ENCODE measurements at regions not wholly inside any gene's neighbourhood (a gene's known extent, or its start where the extent isn't known, plus 50 kb on each side); places are given as distances from the start of the nearest gene placed in this dataset.
"Not testable (repeated sequence)": the region's sequence is repeated elsewhere in the genome, so short reads cannot be mapped to it uniquely, and the experiment has no call there.

- intact Hi-C loops (cut with DNase I): no loop called here
- Histone ChIP-seq H3K27me3 (no peaks in the 10 kb centered on the region), H3K27ac (no peak overlapping the region), H3K9me3 (no peaks in the 10 kb centered on the region), H3K36me3 (no peaks in the 10 kb centered on the region), H3K4me1 (no peaks in the 10 kb centered on the region), H3K4me3 (no peak overlapping the region)
- WGBS (ENCODE audit: insufficient coverage, low coverage, low lambda C conversion rate, missing lambda C conversion rate): 47% methylated on average over 4 of the region's 5 CpGs
- DNase-seq (no peak), ATAC-seq (no peak)
- TF ChIP-seq CTCF (IDR thresholded peaks at IDR 0.05): no peak
Observed at GRCh38 chr9:73441890-73442818, 290.5 kb downstream of the ANXA1 start.

- ATAC-seq: no peak
- no peak for TF ChIP-seq POLR2A (IDR thresholded peaks at IDR 0.05)
- Histone ChIP-seq H3K27me3 (no peaks in the 10 kb centered on the region), H3K36me3 (no peaks in the 10 kb centered on the region), H3K9me3 (no peaks in the 10 kb centered on the region), H3K4me1 (no peaks in the 10 kb centered on the region), H3K27ac (no peak overlapping the region), H3K4me3 (no peak overlapping the region)
- no peak for DNase-seq
- WGBS (ENCODE audit: insufficient coverage, low coverage, low lambda C conversion rate, missing lambda C conversion rate): 24% methylated on average over 1 of the region's 1 CpG
- intact Hi-C loops (cut with DNase I): no loop called here
Observed at GRCh38 chr9:73444821-73445220, 293.2 kb downstream of the ANXA1 start.

- intact Hi-C loops (cut with DNase I); H3K4me1 ChIP-seq; H3K27ac ChIP-seq; H3K36me3 ChIP-seq; DNase-seq; H3K27me3 ChIP-seq; ATAC-seq; H3K4me3 ChIP-seq; H3K9me3 ChIP-seq: not testable (repeated sequence)
- 50% methylated on average over 1 of the region's 1 CpG for WGBS (ENCODE audit: insufficient coverage, low coverage, low lambda C conversion rate, missing lambda C conversion rate)
Observed at GRCh38 chr9:73445384-73445783, 293.7 kb downstream of the ANXA1 start.

GRCh38 chr9:73446306-73446705 lies 294.6 kb downstream of the ANXA1 start:
- Histone ChIP-seq H3K27me3 (no peaks in the 10 kb centered on the region), H3K4me3 (no peak overlapping the region), H3K9me3 (no peaks in the 10 kb centered on the region), H3K36me3 (no peaks in the 10 kb centered on the region), H3K27ac (no peak overlapping the region), H3K4me1 (no peaks in the 10 kb centered on the region)
- DNase-seq: no peak
- no peak for TF ChIP-seq CTCF (IDR thresholded peaks at IDR 0.05)
- TF ChIP-seq POLR2A (IDR thresholded peaks at IDR 0.05): no peak
- ATAC-seq: no peak
- intact Hi-C loops (cut with DNase I): no loop called here

- Histone ChIP-seq H3K9me3 (no peaks in the 10 kb centered on the region), H3K4me1 (no peaks in the 10 kb centered on the region), H3K36me3 (no peaks in the 10 kb centered on the region), H3K27me3 (no peaks in the 10 kb centered on the region), H3K4me3 (no peak overlapping the region), H3K27ac (no peak overlapping the region)
- intact Hi-C loops (cut with DNase I): no loop called here
- DNase-seq (no peak), ATAC-seq (no peak)
- 82% methylated on average over 2 of the region's 2 CpGs for WGBS (ENCODE audit: insufficient coverage, low coverage, low lambda C conversion rate, missing lambda C conversion rate)
- TF ChIP-seq CTCF (IDR thresholded peaks at IDR 0.05) (no peak), POLR2A (IDR thresholded peaks at IDR 0.05) (no peak)
Observed at GRCh38 chr9:73451003-73451402, 299.3 kb downstream of the ANXA1 start.
